Neutrophil (primary cell): ENCODE measurements at regions not wholly inside any gene's neighbourhood (a gene's known extent, or its start where the extent isn't known, plus 50 kb on each side); places are given as distances from the start of the nearest gene placed in this dataset.

ENCODE experiments used
- H3K27ac ChIP-seq: fragments of 200-600 bp; sonication (generic); 2 replicates; pipeline ENCODE4 v1.5.1; 2016; ENCODE audit warnings: mild to moderate bottlenecking, moderate library complexity
- H3K27me3 ChIP-seq: fragments of 200-600 bp; sonication (generic); 2 replicates; pipeline ENCODE4 v1.6.0; 2016; ENCODE audit warnings: mild to moderate bottlenecking
- H3K36me3 ChIP-seq: fragments of 200-600 bp; sonication (generic); 2 replicates; pipeline ENCODE4 v1.5.1; 2017
- H3K4me1 ChIP-seq, 2 experiments: fragments of 200-600 bp in 1 of 2; sonication (generic) in 1 of 2; 1 replicate in 1 of 2; 2 replicates in 1 of 2; pipeline versions ENCODE4 v1.5.1 to v1.6.1; 2013 to 2016; ENCODE audit warnings: low read depth in 1 of 2, low read length in 1 of 2, mild to moderate bottlenecking in 1 of 2, moderate library complexity in 1 of 2; ENCODE audit not compliant: control insufficient read depth in 1 of 2, insufficient read depth in 1 of 2
- H3K4me3 ChIP-seq, 2 experiments: fragments of 200-600 bp in 1 of 2; sonication (generic) in 1 of 2; 1 replicate in 1 of 2; 2 replicates in 1 of 2; pipeline ENCODE4 v1.5.1; 2013 to 2016; ENCODE audit warnings: low read depth in 1 of 2, low read length in 1 of 2, mild to moderate bottlenecking in 1 of 2, moderate library complexity in 1 of 2
- H3K9me3 ChIP-seq: fragments of 200-600 bp; sonication (generic); 2 replicates; pipeline ENCODE4 v1.5.1; 2016
- CTCF ChIP-seq: fragments of 200-600 bp; sonication (generic); IDR thresholded peaks from 2 replicates; pipeline ENCODE4 v1.5.1; 2016; ENCODE audit warnings: antibody characterized with exemption

- no peak for TF ChIP-seq CTCF
These were observed 50.5 kb upstream of the KMT2E start for GRCh38 chr7:104963378-104963990.

GRCh38 chr7:104963991-104964385 is 50.0 kb upstream of the KMT2E start:
- Histone ChIP-seq H3K27ac (peak overlapping the region; percentile 89), H3K4me3 (no peak overlapping the region)

More at GRCh38 chr7:104963378-104963990, 50.5 kb upstream of the KMT2E start:
- Histone ChIP-seq H3K27me3 (no peaks in the 10 kb centered on the region), H3K9me3 (no peaks in the 10 kb centered on the region), H3K4me1 (peaks cover 46% of the 10 kb centered on the region in 2 experiments), H3K27ac (peak overlapping the region; percentile 89), H3K36me3 (no peaks in the 10 kb centered on the region), H3K4me3 (no peak overlapping the region)

More at GRCh38 chr7:104963991-104964385, 50.0 kb upstream of the KMT2E start:
- Histone ChIP-seq H3K9me3 (no peaks in the 10 kb centered on the region), H3K27me3 (no peaks in the 10 kb centered on the region), H3K4me1 (peaks cover 43 to 46% of the 10 kb centered on the region in 2 experiments), H3K36me3 (no peaks in the 10 kb centered on the region)
- no peak for TF ChIP-seq CTCF
